NCI-H2227 (cell line): ENCODE measurements at regions not wholly inside any gene's neighbourhood (a gene's known extent, or its start where the extent isn't known, plus 50 kb on each side); places are given as distances from the start of the nearest gene placed in this dataset.

Experiments
- DNase-seq: peaks from one replicate; lab custom pipeline; 2025; ENCODE audit not compliant: unreplicated experiment; lab: John Stamatoyannopoulos, UW

- DNase-seq, result peak; percentile 86
Measured at GRCh38 chr19:34096020-34096915, 76.0 kb upstream of the LSM14A start.

DNA sequence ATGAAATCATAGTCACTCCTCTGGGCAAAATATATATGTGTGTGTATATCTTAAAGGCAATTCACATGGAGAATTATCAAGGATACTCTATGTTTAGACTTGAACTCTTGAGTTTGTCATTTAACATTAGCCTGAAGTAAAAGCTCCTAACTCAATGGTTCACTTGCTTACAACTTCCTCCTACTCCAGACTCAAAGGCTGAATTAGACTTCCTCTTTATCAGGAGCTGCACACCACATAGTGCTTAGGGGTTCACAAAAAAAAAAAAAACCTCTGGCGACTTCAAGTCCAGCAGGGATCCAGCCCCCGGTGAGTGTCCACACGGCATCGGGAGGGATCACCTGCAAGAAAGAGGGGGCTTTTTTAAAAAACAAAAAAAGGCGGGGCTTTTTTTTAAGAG is 68.2 kb upstream of the LSM14A start:
- DNase-seq, result no peak

- DNase-seq, result no peak
Measured at GRCh38 chr19:34104557-34104956, 67.7 kb upstream of the LSM14A start.

DNA sequence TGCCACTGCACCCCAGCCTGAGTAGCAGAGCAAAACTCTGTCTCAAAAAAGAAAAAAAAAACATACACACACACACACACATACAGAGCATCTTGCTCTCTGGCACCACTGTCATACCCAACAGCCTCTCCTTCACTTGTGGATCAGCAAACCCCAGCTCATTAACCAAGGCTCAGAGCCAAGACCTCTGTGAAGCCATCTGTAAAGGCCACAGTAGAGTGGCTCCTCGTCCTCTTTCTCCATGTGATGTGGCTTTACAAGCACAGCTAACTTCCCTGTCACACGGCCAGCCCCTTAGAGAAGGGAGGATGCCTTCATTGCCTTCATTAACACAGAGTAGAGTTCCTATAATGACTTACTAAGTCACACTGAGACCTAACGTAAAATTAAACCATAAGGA is 62.7 kb upstream of the LSM14A start:
- DNase-seq, result no peak

DNA sequence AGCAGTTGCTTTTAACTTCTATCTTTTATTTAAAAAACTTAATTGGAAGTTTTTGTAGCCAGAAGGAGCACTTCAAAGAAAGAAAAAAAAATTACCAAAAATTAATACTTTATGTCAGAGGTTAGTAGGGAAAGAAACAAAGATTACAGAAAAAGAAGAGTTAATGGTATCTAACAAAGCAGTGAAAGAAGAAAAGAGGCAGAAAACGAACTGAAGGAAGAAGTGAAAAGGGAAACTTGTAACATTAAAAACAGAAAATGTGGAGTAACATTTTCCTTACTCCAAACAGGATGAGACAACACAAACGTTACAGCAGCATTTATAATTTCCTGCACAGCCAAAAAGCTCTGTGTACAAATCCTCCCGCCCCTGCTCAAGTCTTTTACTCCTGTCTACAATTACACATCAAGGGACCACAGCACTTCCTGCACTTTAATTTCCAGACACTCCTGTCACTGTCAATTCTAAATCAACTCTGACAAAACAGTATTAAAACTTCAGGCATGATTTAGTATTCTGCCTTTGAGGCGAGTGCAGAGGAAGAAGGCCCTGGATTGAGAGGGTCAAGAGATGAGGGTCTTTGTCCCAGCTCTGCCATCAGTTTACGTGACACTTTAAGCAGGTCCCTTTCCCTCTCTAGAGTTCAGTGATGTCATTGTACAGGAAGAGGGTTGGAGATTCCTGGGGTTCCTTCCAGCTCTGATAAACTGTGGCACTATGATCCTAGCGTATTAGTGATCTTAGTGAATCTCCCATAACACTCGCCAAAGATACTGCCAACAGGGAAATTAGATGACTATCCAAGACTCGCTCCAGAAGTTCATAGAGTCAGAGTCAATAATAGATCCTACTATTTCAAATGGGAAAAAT is 53.2 kb upstream of the LSM14A start:
- DNase-seq, result no peak

DNA sequence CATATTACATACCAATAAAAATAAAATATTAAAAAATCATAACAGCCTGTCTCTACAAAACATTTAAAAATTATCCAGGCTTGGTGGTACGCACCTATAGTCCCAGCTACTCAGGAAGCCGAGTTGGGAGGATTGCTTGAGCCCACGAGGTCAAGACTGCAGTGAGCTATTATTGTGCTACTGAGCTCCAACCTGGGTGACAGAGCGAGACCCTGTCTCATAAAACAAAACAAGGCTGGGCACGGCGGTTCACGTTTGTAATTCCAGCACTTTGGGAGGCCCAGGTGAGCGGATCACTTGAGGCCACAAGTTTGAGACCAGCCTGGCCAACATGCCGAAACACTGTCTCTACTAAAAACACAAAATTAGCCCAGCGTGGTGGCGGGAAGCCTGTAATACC is 52.2 kb upstream of the LSM14A start:
- no peak for DNase-seq

DNA sequence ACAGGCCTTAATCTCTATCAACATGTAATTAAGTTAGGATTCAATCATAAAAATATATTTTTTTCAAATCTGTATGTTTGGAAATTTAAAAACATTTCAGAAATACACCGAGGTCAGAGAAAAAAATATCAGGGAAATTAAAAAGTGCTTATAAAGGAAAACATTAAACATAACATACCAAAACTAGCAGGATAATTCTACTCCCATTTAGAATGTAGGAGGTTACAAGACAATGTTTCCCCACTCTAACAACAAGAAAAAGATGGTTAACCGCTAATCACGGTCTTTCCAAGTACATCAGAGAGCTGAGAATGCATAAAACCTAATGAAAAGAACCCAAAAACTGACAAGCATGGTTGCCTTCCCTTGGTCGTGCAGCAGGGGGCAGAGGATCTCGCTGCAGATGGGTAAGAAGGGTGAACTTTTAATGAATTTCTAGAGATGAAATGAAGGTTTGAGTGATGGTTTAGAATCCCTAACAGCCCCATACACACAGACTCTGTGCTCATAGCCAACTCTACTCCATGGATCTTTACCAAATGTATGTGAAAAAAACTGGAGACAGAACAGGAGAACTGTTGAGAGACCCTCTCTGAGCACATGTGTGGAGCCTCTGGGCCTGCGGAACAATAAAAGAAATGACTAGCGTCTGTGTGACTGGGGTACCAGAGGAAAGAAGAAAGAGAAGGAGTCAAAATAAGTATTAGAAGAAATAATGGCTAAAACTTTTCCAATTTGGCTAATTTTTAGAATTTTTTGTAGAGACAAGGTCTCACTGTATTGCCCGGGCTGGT is 51.3 kb upstream of the LSM14A start:
- peak; percentile 54 for DNase-seq
